IMR-90 (cell line): ENCODE measurements at regions not wholly inside any gene's neighbourhood (a gene's known extent, or its start where the extent isn't known, plus 50 kb on each side); places are given as distances from the start of the nearest gene placed in this dataset.

Source experiments
- BHLHE40 ChIP-seq: fragments of 150-350 bp; IDR thresholded peaks from 2 replicates; pipeline ENCODE4 v1.6.1; 2016; ENCODE audit warnings: mild to moderate bottlenecking, low read depth, low read length
- CEBPB ChIP-seq: IDR thresholded peaks from 2 replicates; pipeline ENCODE4 v1.6.1; 2012; ENCODE audit warnings: low read depth, low read length, improper control_type of control experiment
- CHD1 ChIP-seq: IDR thresholded peaks from 2 replicates; pipeline ENCODE4 v1.6.1; 2012; ENCODE audit warnings: low read depth, low read length, improper control_type of control experiment
- FOS ChIP-seq: fragments of 150-350 bp; IDR thresholded peaks from 2 replicates; pipeline ENCODE4 v1.6.1; 2016; ENCODE audit warnings: low read depth, low read length
- MAFK ChIP-seq: IDR thresholded peaks from 2 replicates; pipeline ENCODE4 v1.6.1; 2012; ENCODE audit warnings: low read depth, low read length, improper control_type of control experiment
- POLR2A ChIP-seq: IDR thresholded peaks from 2 replicates; pipeline ENCODE4 v1.6.1; 2012; ENCODE audit warnings: mild to moderate bottlenecking, low read depth, low read length
- RAD21 ChIP-seq: IDR thresholded peaks from 2 replicates; pipeline ENCODE4 v1.6.1; 2012; ENCODE audit warnings: low read length, improper control_type of control experiment
- RFX5 ChIP-seq: IDR thresholded peaks from 2 replicates; pipeline ENCODE4 v1.8.0; 2012; ENCODE audit warnings: low read depth, mild to moderate bottlenecking, low read length, moderate library complexity
- SMC3 ChIP-seq: fragments of 150-350 bp; IDR thresholded peaks from 2 replicates; pipeline ENCODE4 v1.6.1; 2016; ENCODE audit warnings: low read depth, mild to moderate bottlenecking, antibody characterized with exemption, low read length, moderate library complexity
- USF2 ChIP-seq: fragments of 150-350 bp; IDR thresholded peaks from 2 replicates; pipeline ENCODE4 v1.6.1; 2017; ENCODE audit warnings: mild to moderate bottlenecking, antibody characterized with exemption, low read length, low read depth
- TF ChIP-seq, protein P1 (sequence below): conservative IDR thresholded peaks from 2 replicates; pipeline ENCODE4 v1.5.1; 2012; ENCODE audit warnings: mild to moderate bottlenecking, low read depth, low read length, improper control_type of control experiment

GRCh38 chr3:164521139-164521538 is 557.2 kb downstream of the SI start:
- TF ChIP-seq, protein P1, sequence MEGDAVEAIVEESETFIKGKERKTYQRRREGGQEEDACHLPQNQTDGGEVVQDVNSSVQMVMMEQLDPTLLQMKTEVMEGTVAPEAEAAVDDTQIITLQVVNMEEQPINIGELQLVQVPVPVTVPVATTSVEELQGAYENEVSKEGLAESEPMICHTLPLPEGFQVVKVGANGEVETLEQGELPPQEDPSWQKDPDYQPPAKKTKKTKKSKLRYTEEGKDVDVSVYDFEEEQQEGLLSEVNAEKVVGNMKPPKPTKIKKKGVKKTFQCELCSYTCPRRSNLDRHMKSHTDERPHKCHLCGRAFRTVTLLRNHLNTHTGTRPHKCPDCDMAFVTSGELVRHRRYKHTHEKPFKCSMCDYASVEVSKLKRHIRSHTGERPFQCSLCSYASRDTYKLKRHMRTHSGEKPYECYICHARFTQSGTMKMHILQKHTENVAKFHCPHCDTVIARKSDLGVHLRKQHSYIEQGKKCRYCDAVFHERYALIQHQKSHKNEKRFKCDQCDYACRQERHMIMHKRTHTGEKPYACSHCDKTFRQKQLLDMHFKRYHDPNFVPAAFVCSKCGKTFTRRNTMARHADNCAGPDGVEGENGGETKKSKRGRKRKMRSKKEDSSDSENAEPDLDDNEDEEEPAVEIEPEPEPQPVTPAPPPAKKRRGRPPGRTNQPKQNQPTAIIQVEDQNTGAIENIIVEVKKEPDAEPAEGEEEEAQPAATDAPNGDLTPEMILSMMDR: no peak
- TF ChIP-seq USF2 (no peak), POLR2A (no peak), RAD21 (no peak), RFX5 (no peak), SMC3 (no peak), MAFK (no peak), FOS (no peak), CEBPB (no peak), CHD1 (no peak), BHLHE40 (no peak)
